ENCODE measurements at regions not wholly inside any gene's neighbourhood (a gene's known extent, or its start where the extent isn't known, plus 50 kb on each side); places are given as distances from the start of the nearest gene placed in this dataset.
A peak's percentile ranks its signal among the peaks of the same experiment; 100 is the strongest.
"Not testable (repeated sequence)": the region's sequence is repeated elsewhere in the genome, so short reads cannot be mapped to it uniquely, and the experiment has no call there.

DNA sequence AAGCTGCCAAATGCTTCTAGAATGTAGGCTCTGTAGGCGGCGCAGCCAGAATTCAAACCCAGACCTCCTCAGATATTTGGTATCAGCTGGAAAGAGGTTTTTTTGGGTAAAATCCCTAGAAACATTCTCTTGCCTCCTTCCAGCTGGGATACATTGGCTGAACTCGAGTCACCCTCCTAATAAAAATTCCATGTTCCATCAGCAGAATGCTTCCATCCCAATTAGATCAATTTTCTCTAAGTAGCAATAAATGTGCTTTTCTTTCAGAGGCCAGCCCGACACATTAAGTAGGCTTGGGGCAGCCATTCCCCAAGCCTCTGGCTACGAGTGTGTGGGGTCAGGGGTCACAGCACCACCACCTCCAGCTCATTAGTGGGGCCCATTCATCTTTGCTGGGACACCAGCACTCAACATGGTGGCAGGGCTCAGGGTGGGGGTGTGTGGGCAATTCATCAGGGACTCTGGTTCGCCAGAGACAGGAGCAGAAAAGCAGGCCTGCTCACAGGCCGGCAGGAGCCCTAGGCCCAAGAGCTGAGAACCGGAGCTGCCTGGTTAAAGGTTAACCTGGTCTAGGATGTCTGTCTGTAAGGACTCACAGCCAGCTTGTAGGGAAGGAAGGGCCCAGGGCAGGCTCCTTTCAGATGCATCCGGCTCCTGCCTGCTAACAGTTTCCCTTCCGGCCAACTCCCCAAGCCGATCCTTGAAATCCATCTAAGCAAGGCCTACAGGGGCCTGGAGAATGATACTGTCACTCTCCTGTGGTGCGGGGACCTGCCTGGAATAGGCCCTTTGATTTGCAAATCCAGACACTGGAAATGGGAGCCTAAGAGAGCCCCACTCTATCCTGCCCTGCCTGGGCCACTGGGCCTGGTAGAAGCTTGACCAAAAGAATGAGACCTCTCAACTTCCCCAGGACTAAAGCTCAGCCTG is 159.1 kb upstream of the TOP1 start:
- no peaks in the 10 kb centered on the region for H3K79me1 ChIP-seq (ENCODE audit: low read depth, low read length)
- no peaks in the 10 kb centered on the region for H3K9me3 ChIP-seq (replicated peaks in 1 of 2; ENCODE audit: control insufficient read depth in 2 of 2, insufficient read depth in 1 of 2, low read depth in 1 of 2, low read length in 2 of 2)
- no peak overlapping the region for H3K27ac ChIP-seq (replicated peaks; ENCODE audit: low read length)

GRCh38 chr20:40875116-40876085 is 153.2 kb upstream of the TOP1 start:
- Histone ChIP-seq H3K4me3 (ENCODE audit: low read length in 2 of 2) (no peak overlapping the region), H2BK120ac (ENCODE audit: low read depth, low read length) (no peak overlapping the region), H3K9me3 (replicated peaks in 1 of 2; ENCODE audit: control insufficient read depth in 2 of 2, insufficient read depth in 1 of 2, low read depth in 1 of 2, low read length in 2 of 2) (no peaks in the 10 kb centered on the region), H2BK15ac (ENCODE audit: low read length) (no peak overlapping the region), H3K18ac (ENCODE audit: low read length) (peak overlapping the region; percentile 34), H3K79me1 (ENCODE audit: low read depth, low read length) (no peaks in the 10 kb centered on the region), H3K4me2 (ENCODE audit: insufficient read depth, low read length, poor library complexity, severe bottlenecking) (no peak overlapping the region), H3K14ac (ENCODE audit: low read length) (no peak overlapping the region), H3K27ac (replicated peaks; ENCODE audit: low read length) (no peak overlapping the region), H3K27me3 (ENCODE audit: control insufficient read depth in 3 of 3, insufficient read depth in 3 of 3, low read depth in 1 of 3, low read length in 3 of 3) (no peaks in the 10 kb centered on the region), H4K8ac (ENCODE audit: low read depth, low read length) (no peak overlapping the region), H2AK5ac (ENCODE audit: low read depth, low read length) (no peak overlapping the region), H3K4me1 (ENCODE audit: control insufficient read depth in 2 of 2, insufficient read depth in 1 of 2, low read depth in 1 of 2, low read length in 2 of 2) (no peaks in the 10 kb centered on the region), H2AFZ (ENCODE audit: low read length) (no peak overlapping the region), H2BK5ac (ENCODE audit: low read length) (no peak overlapping the region), H4K91ac (ENCODE audit: low read depth, low read length, poor library complexity) (no peak overlapping the region), H3K23ac (ENCODE audit: low read depth, low read length, poor library complexity) (no peak overlapping the region), H3K4ac (ENCODE audit: low read length) (no peak overlapping the region), H3K9ac (ENCODE audit: low read depth, low read length, poor library complexity) (no peak overlapping the region), H3K36me3 (replicated peaks in 1 of 2; ENCODE audit: control insufficient read depth in 2 of 2, insufficient read depth in 2 of 2, low read length in 2 of 2) (no peaks in the 10 kb centered on the region), H2BK12ac (ENCODE audit: low read length) (no peak overlapping the region)
- DNase-seq (ENCODE audit: low spot score), result no peak
- WGBS, 2 donors (ENCODE audit: extremely low coverage in 2 of 2, insufficient read length in 2 of 2, insufficient replicate concordance in 1 of 2), result no CpG with 5 or more reads among the region's 9 CpGs

More for the DNA sequence above, 159.1 kb upstream of the TOP1 start:
- Histone ChIP-seq H3K23ac (ENCODE audit: low read depth, low read length, poor library complexity) (no peak overlapping the region), H4K8ac (ENCODE audit: low read depth, low read length) (no peak overlapping the region), H2BK12ac (ENCODE audit: low read length) (no peak overlapping the region), H3K36me3 (replicated peaks in 1 of 2; ENCODE audit: control insufficient read depth in 2 of 2, insufficient read depth in 2 of 2, low read length in 2 of 2) (no peaks in the 10 kb centered on the region), H3K18ac (ENCODE audit: low read length) (no peak overlapping the region), H3K4ac (ENCODE audit: low read length) (no peak overlapping the region), H2AK5ac (ENCODE audit: low read depth, low read length) (no peak overlapping the region), H3K14ac (ENCODE audit: low read length) (no peak overlapping the region), H2BK120ac (ENCODE audit: low read depth, low read length) (no peak overlapping the region), H2AFZ (ENCODE audit: low read length) (no peak overlapping the region), H3K9ac (ENCODE audit: low read depth, low read length, poor library complexity) (no peak overlapping the region), H3K4me2 (ENCODE audit: insufficient read depth, low read length, poor library complexity, severe bottlenecking) (no peak overlapping the region), H4K91ac (ENCODE audit: low read depth, low read length, poor library complexity) (no peak overlapping the region), H3K4me3 (ENCODE audit: low read length in 2 of 2) (no peak overlapping the region), H3K4me1 (ENCODE audit: control insufficient read depth in 2 of 2, insufficient read depth in 1 of 2, low read depth in 1 of 2, low read length in 2 of 2) (peaks cover 0 to 2% of the 10 kb centered on the region in 2 donors), H3K27me3 (ENCODE audit: control insufficient read depth in 3 of 3, insufficient read depth in 3 of 3, low read depth in 1 of 3, low read length in 3 of 3) (no peaks in the 10 kb centered on the region), H2BK15ac (ENCODE audit: low read length) (no peak overlapping the region), H2BK5ac (ENCODE audit: low read length) (no peak overlapping the region)
- no CpG with 5 or more reads among the region's 12 CpGs for WGBS, 2 donors (ENCODE audit: extremely low coverage in 2 of 2, insufficient read length in 2 of 2, insufficient replicate concordance in 1 of 2)
- DNase-seq (ENCODE audit: low spot score), result no peak

- not testable (repeated sequence) for H3K36me3 ChIP-seq (replicated peaks in 1 of 2; ENCODE audit: control insufficient read depth in 2 of 2, insufficient read depth in 2 of 2, low read length in 2 of 2)
- no CpG with 5 or more reads among the region's 1 CpG for WGBS, 2 donors (ENCODE audit: extremely low coverage in 2 of 2, insufficient read length in 2 of 2, insufficient replicate concordance in 1 of 2)
Observed at GRCh38 chr20:40878099-40878498, 150.5 kb upstream of the TOP1 start.

More at GRCh38 chr20:40878099-40878498, 150.5 kb upstream of the TOP1 start:
- H4K91ac ChIP-seq (ENCODE audit: low read depth, low read length, poor library complexity); H3K79me1 ChIP-seq (ENCODE audit: low read depth, low read length); H3K4ac ChIP-seq (ENCODE audit: low read length); H3K27ac ChIP-seq (replicated peaks; ENCODE audit: low read length); H3K14ac ChIP-seq (ENCODE audit: low read length); H3K18ac ChIP-seq (ENCODE audit: low read length); DNase-seq (ENCODE audit: low spot score); H3K4me2 ChIP-seq (ENCODE audit: insufficient read depth, low read length, poor library complexity, severe bottlenecking); H2BK120ac ChIP-seq (ENCODE audit: low read depth, low read length); H2BK12ac ChIP-seq (ENCODE audit: low read length); H2AK5ac ChIP-seq (ENCODE audit: low read depth, low read length); H3K9me3 ChIP-seq (replicated peaks in 1 of 2; ENCODE audit: control insufficient read depth in 2 of 2, insufficient read depth in 1 of 2, low read depth in 1 of 2, low read length in 2 of 2); H3K27me3 ChIP-seq (ENCODE audit: control insufficient read depth in 3 of 3, insufficient read depth in 3 of 3, low read depth in 1 of 3, low read length in 3 of 3); H3K4me3 ChIP-seq (ENCODE audit: low read length in 2 of 2); H3K9ac ChIP-seq (ENCODE audit: low read depth, low read length, poor library complexity); H2BK5ac ChIP-seq (ENCODE audit: low read length); H3K23ac ChIP-seq (ENCODE audit: low read depth, low read length, poor library complexity); H3K4me1 ChIP-seq (ENCODE audit: control insufficient read depth in 2 of 2, insufficient read depth in 1 of 2, low read depth in 1 of 2, low read length in 2 of 2); H4K8ac ChIP-seq (ENCODE audit: low read depth, low read length); H2BK15ac ChIP-seq (ENCODE audit: low read length); H2AFZ ChIP-seq (ENCODE audit: low read length): not testable (repeated sequence)

Data from neuronal stem cell (in vitro differentiated cells).